Activated naive CD8-positive, alpha-beta T cell treated with anti-CD3 and anti-CD28 coated beads, Interleukin-2, amount 10 ng/mL, durations not matched to agents 7 days and 5 days (primary cell): ENCODE measurements at regions not wholly inside any gene's neighbourhood (a gene's known extent, or its start where the extent isn't known, plus 50 kb on each side); places are given as distances from the start of the nearest gene placed in this dataset.
"Not testable (repeated sequence)": the region's sequence is repeated elsewhere in the genome, so short reads cannot be mapped to it uniquely, and the experiment has no call there.

ENCODE experiments used
- ATAC-seq: fragments of 150-1000 bp; cut with Tn5 transposase; one replicate; pipeline ENCODE4 v1.10.0; 2021; ENCODE audit warnings: low read depth, moderate library complexity
- POLR2A ChIA-PET: fragments of 350-600 bp; sonication (Branson Sonifier 250); formaldehyde crosslinking; loops from one replicate; lab custom pipeline; 2021; ENCODE audit warnings: antibody characterized with exemption; lab: Charles Lee
- DNase-seq: peaks from one replicate; pipeline ENCODE4 v3.0.0; 2021
- H3K27ac Mint-ChIP-seq: one replicate; pipeline ENCODE4 v1.8.0; 2022; ENCODE audit warnings: mild to moderate bottlenecking, mixed read lengths
- H3K27me3 Mint-ChIP-seq: one replicate; pipeline ENCODE4 v1.8.0; 2022; ENCODE audit warnings: mild to moderate bottlenecking, moderate library complexity, mixed read lengths
- H3K36me3 Mint-ChIP-seq: one replicate; pipeline ENCODE4 v1.8.0; 2021; ENCODE audit warnings: mild to moderate bottlenecking, mixed read lengths
- H3K4me1 Mint-ChIP-seq: one replicate; pipeline ENCODE4 v1.8.0; 2021; ENCODE audit warnings: mixed read lengths
- H3K4me3 Mint-ChIP-seq: one replicate; pipeline ENCODE4 v1.8.0; 2022; ENCODE audit warnings: mild to moderate bottlenecking, moderate library complexity, mixed read lengths
- H3K9me3 Mint-ChIP-seq: one replicate; pipeline ENCODE4 v1.8.0; 2021; ENCODE audit warnings: mixed read lengths

DNA sequence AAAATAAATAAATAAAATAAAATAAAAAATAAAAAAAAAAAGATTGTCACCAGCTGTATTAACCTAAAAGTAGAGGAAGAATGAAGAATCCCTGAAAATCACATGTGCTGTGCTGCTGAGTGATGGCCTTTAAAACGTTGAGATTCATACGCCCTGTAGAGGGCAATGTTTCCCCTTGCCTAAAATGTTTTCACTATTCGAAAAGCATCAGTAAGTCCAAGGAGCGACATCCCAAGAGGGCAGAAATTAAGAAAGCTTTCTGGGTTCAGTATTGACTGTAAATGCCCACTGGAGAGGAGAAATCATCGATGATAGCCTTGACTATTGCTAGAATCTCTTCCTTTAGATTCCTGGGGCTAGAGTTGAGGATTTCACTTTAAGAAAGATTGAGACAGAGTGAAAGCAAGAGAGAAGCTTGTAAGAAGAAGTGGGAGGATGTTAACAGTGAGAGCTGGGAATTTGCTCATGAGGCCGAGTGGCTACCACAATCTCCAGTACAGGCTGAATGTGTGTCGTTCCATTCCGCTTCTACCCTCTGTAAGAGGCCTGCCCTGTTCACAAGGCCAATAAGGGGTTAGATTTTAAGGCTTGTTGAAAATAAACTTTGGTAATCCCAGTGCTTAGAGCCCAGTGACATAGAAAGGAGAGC, 170.8 kb upstream of the FAM20A start:
- Mint-ChIP-seq H3K4me1 (peaks cover 9% of the 10 kb centered on the region), H3K27ac (no peak overlapping the region), H3K27me3 (peaks cover 1% of the 10 kb centered on the region), H3K9me3 (no peaks in the 10 kb centered on the region), H3K4me3 (peak overlapping the region; percentile 61), H3K36me3 (no peaks in the 10 kb centered on the region)
- DNase-seq, result no peak
- no peak for ATAC-seq
- POLR2A ChIA-PET, result no interaction called here

DNA sequence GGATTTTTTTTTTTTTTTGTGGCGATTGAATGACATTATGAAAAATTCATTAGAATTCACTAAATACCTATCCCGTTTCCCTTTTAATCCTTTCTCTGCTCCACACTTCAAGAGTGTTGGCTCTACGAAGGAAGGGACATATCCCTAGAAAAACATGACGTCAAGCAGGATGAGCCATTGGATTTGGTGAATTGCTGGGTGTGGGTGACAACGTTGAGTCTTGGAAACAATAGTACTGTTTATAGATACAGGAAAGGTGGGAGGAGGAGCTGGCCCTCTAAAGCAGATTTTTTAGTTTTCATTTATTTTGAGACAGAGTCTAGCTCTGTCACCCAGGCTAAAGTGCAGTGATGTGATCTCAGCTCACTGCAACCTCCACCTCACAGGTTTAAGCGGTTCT, 167.6 kb upstream of the FAM20A start:
- H3K27ac Mint-ChIP-seq, result no peak overlapping the region
- H3K9me3 Mint-ChIP-seq, result no peaks in the 10 kb centered on the region
- peaks cover 6% of the 10 kb centered on the region for H3K27me3 Mint-ChIP-seq
- ATAC-seq (no peak), DNase-seq (no peak)
- no peak overlapping the region for H3K4me3 Mint-ChIP-seq
- peaks cover 8% of the 10 kb centered on the region for H3K4me1 Mint-ChIP-seq
- POLR2A ChIA-PET, result no interaction called here
- no peaks in the 10 kb centered on the region for H3K36me3 Mint-ChIP-seq

DNA sequence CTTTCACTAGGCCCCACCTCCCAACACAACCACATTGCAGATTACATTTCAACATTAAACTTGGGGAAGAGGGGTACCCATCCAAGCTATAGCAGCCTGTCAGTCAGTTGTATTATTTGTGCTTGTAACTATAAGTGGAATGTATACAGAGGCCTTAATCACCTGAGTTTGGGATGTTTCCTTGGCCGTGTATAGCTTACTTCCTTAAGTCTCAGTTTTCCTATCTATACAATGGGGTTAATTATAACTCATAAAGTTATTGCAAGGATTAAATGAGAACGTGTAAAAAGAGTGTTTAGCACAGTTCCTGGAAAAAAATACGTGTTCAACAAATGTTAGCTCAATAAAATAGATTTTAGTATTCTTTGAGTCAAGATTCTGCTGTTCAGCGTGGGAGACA, 165.5 kb upstream of the FAM20A start:
- ATAC-seq (no peak), DNase-seq (no peak)
- H3K27ac Mint-ChIP-seq, result no peak overlapping the region
- POLR2A ChIA-PET, result no interaction called here
- no peaks in the 10 kb centered on the region for H3K36me3 Mint-ChIP-seq
- peaks cover 5% of the 10 kb centered on the region for H3K27me3 Mint-ChIP-seq
- no peaks in the 10 kb centered on the region for H3K9me3 Mint-ChIP-seq
- peaks cover 8% of the 10 kb centered on the region for H3K4me1 Mint-ChIP-seq
- no peak overlapping the region for H3K4me3 Mint-ChIP-seq

DNA sequence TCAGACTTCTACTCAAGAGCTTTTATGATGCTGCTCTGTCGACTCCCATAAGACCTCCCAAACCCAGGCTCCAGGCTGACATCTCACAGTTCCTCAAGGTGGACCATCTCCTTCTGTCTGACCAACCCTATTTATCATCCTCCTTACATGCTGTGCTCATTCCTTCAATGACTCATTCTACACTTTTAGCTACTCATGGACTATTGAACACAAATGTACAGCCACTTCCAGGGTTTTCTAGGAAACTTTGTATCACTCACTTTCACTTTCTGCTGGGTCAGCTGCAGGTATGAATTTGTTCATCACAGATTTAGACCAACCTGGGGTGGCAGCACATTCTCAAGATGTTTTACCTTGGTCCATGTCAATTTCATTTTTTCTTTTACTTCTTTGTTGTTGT, 162.4 kb upstream of the FAM20A start:
- Mint-ChIP-seq H3K27ac (no peak overlapping the region), H3K4me3 (no peak overlapping the region), H3K4me1 (peaks cover 13% of the 10 kb centered on the region), H3K27me3 (peaks cover 5% of the 10 kb centered on the region), H3K9me3 (no peaks in the 10 kb centered on the region), H3K36me3 (no peaks in the 10 kb centered on the region)
- no peak for DNase-seq
- ATAC-seq, result no peak
- POLR2A ChIA-PET, result no interaction called here

DNA sequence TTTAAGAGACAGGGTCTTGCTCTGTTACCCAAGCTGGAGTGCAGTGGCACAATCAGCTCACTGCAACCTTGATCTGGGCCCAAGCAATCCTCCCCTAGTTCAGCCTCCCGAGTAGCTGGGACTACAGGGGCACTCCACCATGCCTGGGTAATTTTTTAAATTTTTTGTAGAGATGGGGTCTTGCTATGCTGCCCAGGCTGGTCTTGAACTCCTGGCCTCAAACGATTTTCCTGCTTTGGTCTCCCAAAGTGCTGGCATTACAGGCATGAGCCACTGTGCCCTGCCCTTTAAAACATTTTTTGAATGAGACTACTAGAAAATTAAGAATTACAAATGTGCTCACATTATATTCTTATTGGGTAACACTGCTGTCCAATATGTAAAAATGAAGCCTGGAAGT, 161.7 kb upstream of the FAM20A start:
- Mint-ChIP-seq H3K4me3 (no peak overlapping the region), H3K4me1 (peaks cover 13% of the 10 kb centered on the region), H3K36me3 (no peaks in the 10 kb centered on the region), H3K27ac (no peak overlapping the region), H3K9me3 (no peaks in the 10 kb centered on the region), H3K27me3 (peaks cover 5% of the 10 kb centered on the region)
- POLR2A ChIA-PET, result no interaction called here
- DNase-seq (no peak), ATAC-seq (no peak)

DNA sequence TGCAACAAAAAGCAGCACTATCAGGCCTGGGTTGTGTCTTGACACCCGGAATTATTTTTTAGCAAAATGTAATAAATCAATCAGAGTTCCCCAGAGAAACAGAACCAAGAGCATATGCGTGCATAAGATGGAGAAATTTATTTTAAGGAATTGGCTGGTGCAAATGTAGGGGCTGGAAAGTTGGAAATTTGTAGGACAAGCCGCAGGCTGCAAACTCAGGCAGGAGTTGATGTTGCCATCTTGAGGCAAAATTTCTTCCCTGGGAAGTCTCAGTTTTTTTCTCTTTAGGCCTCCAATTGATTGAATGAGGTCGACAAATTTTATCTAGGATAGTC, 158.9 kb upstream of the FAM20A start:
- Mint-ChIP-seq H3K27ac (no peak overlapping the region), H3K27me3 (peaks cover 3% of the 10 kb centered on the region), H3K4me1 (peaks cover 13% of the 10 kb centered on the region), H3K9me3 (peaks cover 1% of the 10 kb centered on the region), H3K36me3 (no peaks in the 10 kb centered on the region), H3K4me3 (peak overlapping the region; percentile 68)
- ATAC-seq (no peak), DNase-seq (no peak)
- POLR2A ChIA-PET, result no interaction called here

DNA sequence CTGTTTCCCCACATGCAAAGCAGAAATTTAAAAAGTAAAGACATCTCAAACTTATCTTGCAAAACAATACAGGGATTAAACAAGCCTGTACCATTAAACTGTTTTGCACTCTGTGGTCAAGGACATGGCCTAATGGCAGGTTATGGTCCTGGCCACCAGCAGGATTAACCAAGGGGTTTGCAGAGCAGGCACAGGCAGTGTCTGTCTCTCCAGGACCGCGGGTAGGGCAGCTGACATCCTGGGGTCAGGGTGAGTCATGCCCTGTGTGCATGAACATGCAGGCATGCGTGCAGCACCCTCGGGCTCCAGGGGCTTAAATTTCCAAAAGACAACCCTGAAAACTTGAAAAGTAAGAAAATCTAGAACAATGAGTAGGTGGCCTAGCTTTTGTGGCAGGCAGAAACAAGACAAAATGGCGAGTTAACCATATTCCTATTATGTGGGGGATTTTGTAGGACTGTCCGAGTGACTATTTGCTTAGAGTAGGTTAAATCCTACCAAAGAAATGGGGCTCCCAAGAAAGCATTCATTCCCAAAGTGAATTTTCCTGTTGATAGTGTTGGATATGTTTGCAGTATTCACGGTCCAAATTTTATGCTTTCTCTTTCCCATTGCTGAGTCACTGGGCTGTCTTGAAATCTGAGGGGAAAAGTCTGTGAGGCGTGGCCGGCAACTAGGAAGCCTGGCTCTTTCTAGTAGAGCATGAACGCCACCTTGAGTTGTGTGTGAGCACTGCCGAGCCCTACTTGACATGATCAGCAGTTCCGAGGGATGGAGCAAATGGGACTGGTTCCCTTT, 158.4 kb upstream of the FAM20A start:
- Mint-ChIP-seq H3K27ac (no peak overlapping the region), H3K36me3 (no peaks in the 10 kb centered on the region), H3K27me3 (no peaks in the 10 kb centered on the region), H3K4me1 (peaks cover 13% of the 10 kb centered on the region), H3K4me3 (peak overlapping the region; percentile 68), H3K9me3 (peaks cover 1% of the 10 kb centered on the region)
- POLR2A ChIA-PET, result interaction anchor here (0.8 kb wide), 1 partner anchor 271 kb away, joined by 3 read pairs; no protein-coding TSS in a partner anchor
- DNase-seq (peak; percentile 55), ATAC-seq (peak; percentile 87)

DNA sequence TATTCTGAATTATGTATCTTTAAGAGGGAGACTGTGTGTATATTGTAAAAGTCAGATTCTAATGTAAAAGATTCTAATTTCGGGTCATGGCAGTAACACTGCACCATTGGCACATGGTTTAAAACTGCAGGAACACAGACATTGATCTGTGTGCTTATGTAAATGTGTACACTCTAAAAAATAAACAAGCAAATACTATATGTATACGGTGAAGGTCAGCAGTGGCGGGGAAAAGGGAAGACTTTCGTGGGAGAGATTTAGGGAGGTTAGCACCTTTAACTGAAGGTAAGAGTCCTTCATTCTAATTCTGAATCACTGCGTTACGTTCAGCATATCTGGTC, 157.8 kb upstream of the FAM20A start:
- Mint-ChIP-seq H3K9me3 (peaks cover 5% of the 10 kb centered on the region), H3K36me3 (no peaks in the 10 kb centered on the region), H3K4me3 (no peak overlapping the region), H3K27ac (no peak overlapping the region), H3K27me3 (no peaks in the 10 kb centered on the region), H3K4me1 (peaks cover 12% of the 10 kb centered on the region)
- no peak for ATAC-seq
- POLR2A ChIA-PET, result interaction anchor here (0.8 kb wide), 1 partner anchor 271 kb away, joined by 3 read pairs; no protein-coding TSS in a partner anchor
- no peak for DNase-seq

DNA sequence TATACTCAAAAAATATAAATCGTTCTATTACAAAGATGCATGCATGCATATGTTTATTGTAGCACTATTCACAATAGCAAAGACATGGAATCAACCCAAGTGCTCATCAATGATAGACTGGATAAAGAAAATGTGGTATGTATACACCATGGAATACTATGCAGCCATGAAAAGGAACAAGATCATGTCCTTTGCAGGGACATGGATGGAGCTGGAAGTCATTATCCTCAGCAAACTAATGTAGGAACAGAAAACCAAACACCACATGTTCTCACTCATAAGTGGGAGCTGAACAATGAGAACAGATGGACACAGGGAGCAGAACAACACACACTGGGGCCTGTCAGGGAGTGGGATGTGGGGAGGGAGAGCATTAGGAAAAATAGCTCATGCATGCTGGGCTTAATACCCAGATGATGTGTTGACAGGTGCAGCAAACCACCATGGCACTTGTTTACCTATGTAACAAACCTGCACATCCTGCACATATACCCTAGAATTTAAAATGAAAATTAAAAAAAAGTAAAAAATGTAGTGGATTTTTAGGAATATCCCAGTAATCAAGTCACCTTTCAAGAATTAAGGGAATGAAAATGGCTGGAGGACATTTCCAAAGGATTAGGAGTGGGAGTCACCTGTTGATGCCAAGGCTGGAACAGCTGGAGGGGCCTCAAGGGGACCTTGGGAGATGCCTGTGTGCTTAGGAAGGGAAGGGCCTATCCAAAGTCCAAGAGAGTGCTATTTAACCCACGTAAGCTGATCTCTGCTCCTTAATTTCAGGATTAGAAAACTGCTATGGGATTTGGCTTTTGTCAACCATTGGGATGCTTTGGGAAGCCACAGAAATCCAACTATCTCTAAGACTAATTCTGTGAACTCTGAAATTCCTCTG, 156.9 kb upstream of the FAM20A start:
- H3K4me1 Mint-ChIP-seq, ATAC-seq, H3K9me3 Mint-ChIP-seq, H3K36me3 Mint-ChIP-seq, H3K27me3 Mint-ChIP-seq, H3K4me3 Mint-ChIP-seq, H3K27ac Mint-ChIP-seq, POLR2A ChIA-PET, DNase-seq: not testable (repeated sequence)

DNA sequence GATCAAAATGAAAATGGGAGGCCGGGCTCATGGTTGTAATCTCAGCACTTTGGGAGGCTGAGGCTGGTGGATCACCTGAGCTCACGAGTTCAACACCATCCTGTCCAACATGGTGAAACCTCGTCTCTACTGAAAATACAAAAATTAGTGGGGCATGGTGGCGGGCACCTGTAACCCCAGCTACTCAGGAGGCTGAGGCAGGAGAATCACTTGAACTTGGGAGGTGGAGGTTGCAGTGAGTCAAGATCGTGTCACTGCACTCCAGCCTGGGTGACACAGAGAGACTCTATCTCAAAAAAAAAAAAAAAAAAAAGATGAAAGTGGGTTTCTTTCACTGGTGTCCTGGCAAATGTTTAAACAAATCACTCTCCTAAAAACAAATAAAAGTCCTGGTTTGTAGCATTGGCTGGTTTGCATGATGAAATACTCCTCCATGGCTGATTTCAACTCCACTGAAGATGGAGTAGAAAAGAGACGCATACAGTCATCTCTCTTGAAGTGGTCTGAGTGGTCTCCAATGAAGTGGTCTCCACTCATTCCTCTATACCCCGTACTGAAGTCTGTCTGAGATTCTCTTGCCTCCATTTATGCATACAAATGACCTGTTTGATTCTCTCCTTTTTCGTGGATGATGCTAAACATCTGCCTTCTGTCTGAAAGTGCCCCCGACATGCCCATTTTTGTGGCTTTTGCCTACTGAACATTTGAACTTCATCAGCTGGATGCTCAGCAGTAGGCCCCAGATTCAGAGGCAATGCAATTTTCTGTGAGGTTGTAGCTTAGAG, 153.0 kb upstream of the FAM20A start:
- H3K27ac Mint-ChIP-seq, result no peak overlapping the region
- H3K9me3 Mint-ChIP-seq, result peaks cover 5% of the 10 kb centered on the region
- no peak for DNase-seq
- no peaks in the 10 kb centered on the region for H3K27me3 Mint-ChIP-seq
- H3K4me1 Mint-ChIP-seq, result no peaks in the 10 kb centered on the region
- no peaks in the 10 kb centered on the region for H3K36me3 Mint-ChIP-seq
- no peak for ATAC-seq
- no peak overlapping the region for H3K4me3 Mint-ChIP-seq
- POLR2A ChIA-PET, result no interaction called here

DNA sequence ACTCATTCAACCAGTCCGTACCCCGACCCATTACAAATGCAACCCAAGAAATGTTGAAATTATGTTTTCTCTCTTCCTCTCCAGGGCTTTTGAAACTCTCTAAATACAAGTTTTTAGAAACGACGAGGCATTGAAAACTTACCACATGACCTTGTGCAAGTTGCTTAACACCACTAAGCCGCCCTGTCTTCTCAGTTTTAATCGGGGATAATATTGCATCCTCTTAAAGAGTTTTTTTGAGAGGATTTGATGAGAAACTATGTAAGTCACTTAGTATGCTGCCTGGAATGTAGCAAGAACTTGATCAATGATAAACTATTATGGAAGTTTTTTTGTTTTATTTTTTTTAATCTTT, 149.0 kb upstream of the FAM20A start:
- H3K9me3 Mint-ChIP-seq, result peaks cover 3% of the 10 kb centered on the region
- H3K4me3 Mint-ChIP-seq, result no peak overlapping the region
- POLR2A ChIA-PET, result no interaction called here
- no peak overlapping the region for H3K27ac Mint-ChIP-seq
- ATAC-seq (no peak), DNase-seq (no peak)
- peaks cover 5% of the 10 kb centered on the region for H3K27me3 Mint-ChIP-seq
- no peaks in the 10 kb centered on the region for H3K4me1 Mint-ChIP-seq
- H3K36me3 Mint-ChIP-seq, result no peaks in the 10 kb centered on the region

DNA sequence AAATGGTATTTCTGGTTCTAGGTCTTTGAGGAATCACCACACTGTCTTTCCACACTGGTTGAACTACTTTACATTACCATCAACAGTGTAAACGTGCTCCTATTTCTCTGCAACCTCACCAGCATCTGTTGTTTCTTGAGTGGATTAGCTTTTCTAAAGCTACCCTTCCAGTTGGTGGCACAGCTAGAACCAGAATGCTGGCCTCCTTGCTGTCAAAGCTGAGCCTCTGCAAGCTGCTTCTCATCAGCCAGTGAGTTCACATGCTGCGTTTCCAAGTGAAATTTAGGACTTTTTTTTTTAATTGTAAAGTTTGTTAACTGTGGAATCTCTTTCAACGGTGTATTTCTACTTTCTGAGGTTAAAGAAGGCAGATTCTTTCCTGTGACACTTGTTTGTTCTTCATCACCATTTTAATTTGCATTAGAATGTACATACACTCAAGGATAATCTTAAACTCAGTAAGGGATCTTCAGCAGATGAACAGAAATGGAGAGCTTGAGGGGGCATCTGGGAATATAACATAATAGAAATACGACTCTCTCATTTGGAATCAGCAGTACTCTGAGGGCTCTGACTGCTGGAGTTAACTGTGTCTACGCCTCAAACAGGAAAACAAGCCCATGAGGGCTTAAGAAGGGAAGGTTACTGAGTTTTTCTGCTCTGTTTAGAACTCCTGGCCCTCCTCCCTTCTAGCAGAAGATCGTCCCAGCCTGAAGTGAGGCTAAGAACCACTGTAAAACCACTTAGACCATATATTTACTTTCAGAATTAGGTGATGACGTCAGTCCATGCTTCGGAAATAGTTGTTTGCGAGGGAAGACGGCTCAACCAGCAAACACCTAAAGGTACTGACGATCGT, 148.4 kb upstream of the FAM20A start:
- H3K27me3 Mint-ChIP-seq, result peaks cover 5% of the 10 kb centered on the region
- H3K4me1 Mint-ChIP-seq, result no peaks in the 10 kb centered on the region
- H3K27ac Mint-ChIP-seq, result no peak overlapping the region
- DNase-seq, result no peak
- H3K9me3 Mint-ChIP-seq, result peaks cover 3% of the 10 kb centered on the region
- POLR2A ChIA-PET, result no interaction called here
- no peaks in the 10 kb centered on the region for H3K36me3 Mint-ChIP-seq
- no peak overlapping the region for H3K4me3 Mint-ChIP-seq
- no peak for ATAC-seq
